ENCODE measurements at regions not wholly inside any gene's neighbourhood (a gene's known extent, or its start where the extent isn't known, plus 50 kb on each side); places are given as distances from the start of the nearest gene placed in this dataset.

DNA sequence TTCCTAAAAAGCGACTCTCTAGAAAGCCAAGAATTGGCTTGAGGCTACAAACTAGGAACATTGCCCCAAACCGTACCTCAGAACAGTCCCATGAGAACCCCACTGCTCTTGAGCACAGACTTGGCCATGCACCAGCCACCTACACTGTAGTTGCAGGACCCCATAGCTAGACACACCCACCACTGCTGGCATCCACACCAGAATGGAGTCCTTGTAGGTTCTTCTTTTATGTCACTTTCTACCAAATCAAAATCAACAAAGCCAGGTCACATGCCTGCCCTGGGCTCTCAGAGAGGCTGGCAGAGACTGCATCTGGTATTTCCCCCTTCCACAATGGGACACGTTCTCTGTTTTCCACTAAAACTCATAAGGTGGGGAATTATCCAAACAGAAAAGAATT lies 290.5 kb downstream of the SHOX2 start:
- TF ChIP-seq ZC3H10 (CRISPR knock-in tag; IDR thresholded peaks at IDR 0.05) (no peak), OSR1 (CRISPR knock-in tag; IDR thresholded peaks at IDR 0.05) (no peak), RARB (CRISPR knock-in tag; IDR thresholded peaks at IDR 0.05) (no peak), ZNF70 (CRISPR knock-in tag; IDR thresholded peaks at IDR 0.05) (no peak), ZFP30 (CRISPR knock-in tag; IDR thresholded peaks at IDR 0.05) (no peak)
- TF ChIP-seq, protein P1, sequence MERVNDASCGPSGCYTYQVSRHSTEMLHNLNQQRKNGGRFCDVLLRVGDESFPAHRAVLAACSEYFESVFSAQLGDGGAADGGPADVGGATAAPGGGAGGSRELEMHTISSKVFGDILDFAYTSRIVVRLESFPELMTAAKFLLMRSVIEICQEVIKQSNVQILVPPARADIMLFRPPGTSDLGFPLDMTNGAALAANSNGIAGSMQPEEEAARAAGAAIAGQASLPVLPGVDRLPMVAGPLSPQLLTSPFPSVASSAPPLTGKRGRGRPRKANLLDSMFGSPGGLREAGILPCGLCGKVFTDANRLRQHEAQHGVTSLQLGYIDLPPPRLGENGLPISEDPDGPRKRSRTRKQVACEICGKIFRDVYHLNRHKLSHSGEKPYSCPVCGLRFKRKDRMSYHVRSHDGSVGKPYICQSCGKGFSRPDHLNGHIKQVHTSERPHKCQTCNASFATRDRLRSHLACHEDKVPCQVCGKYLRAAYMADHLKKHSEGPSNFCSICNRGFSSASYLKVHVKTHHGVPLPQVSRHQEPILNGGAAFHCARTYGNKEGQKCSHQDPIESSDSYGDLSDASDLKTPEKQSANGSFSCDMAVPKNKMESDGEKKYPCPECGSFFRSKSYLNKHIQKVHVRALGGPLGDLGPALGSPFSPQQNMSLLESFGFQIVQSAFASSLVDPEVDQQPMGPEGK (CRISPR knock-in tag; IDR thresholded peaks at IDR 0.05; ENCODE audit: borderline replicate concordance): no peak
- TF ChIP-seq, protein P2, sequence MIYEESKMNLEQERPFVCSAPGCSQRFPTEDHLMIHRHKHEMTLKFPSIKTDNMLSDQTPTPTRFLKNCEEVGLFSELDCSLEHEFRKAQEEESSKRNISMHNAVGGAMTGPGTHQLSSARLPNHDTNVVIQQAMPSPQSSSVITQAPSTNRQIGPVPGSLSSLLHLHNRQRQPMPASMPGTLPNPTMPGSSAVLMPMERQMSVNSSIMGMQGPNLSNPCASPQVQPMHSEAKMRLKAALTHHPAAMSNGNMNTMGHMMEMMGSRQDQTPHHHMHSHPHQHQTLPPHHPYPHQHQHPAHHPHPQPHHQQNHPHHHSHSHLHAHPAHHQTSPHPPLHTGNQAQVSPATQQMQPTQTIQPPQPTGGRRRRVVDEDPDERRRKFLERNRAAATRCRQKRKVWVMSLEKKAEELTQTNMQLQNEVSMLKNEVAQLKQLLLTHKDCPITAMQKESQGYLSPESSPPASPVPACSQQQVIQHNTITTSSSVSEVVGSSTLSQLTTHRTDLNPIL (CRISPR knock-in tag; IDR thresholded peaks at IDR 0.05; ENCODE audit: low read depth): no peak
